Suprapubic skin (tissue), 3 donors: ENCODE measurements at regions not wholly inside any gene's neighbourhood (a gene's known extent, or its start where the extent isn't known, plus 50 kb on each side); places are given as distances from the start of the nearest gene placed in this dataset.

Source experiments
- EP300 ChIP-seq: sonication (generic); formaldehyde crosslinking; IDR thresholded peaks from one replicate; pipeline ENCODE4 v1.6.1; 2017; ENCODE audit warnings: antibody characterized with exemption
- POLR2A ChIP-seq, 2 donors: fragments of 450-650 bp; IDR thresholded peaks; one replicate each; pipeline ENCODE4 v1.6.1; 2017; ENCODE audit warnings: antibody characterized with exemption in 2 of 2, mild to moderate bottlenecking in 2 of 2, moderate library complexity in 2 of 2
- TF ChIP-seq, protein P1 (sequence below), 2 donors: fragments of 200-600 bp in 1 of 2; fragments of 450-650 bp in 1 of 2; sonication (generic) in 1 of 2; IDR thresholded peaks; one replicate each; pipeline ENCODE4 v1.5.1; 2016 to 2019; ENCODE audit warnings: antibody characterized with exemption in 2 of 2, mild to moderate bottlenecking in 1 of 2, moderate library complexity in 1 of 2

GRCh38 chr15:20367093-20367492 lies 174.5 kb downstream of the GOLGA6L6 start:
- TF ChIP-seq, protein P1, sequence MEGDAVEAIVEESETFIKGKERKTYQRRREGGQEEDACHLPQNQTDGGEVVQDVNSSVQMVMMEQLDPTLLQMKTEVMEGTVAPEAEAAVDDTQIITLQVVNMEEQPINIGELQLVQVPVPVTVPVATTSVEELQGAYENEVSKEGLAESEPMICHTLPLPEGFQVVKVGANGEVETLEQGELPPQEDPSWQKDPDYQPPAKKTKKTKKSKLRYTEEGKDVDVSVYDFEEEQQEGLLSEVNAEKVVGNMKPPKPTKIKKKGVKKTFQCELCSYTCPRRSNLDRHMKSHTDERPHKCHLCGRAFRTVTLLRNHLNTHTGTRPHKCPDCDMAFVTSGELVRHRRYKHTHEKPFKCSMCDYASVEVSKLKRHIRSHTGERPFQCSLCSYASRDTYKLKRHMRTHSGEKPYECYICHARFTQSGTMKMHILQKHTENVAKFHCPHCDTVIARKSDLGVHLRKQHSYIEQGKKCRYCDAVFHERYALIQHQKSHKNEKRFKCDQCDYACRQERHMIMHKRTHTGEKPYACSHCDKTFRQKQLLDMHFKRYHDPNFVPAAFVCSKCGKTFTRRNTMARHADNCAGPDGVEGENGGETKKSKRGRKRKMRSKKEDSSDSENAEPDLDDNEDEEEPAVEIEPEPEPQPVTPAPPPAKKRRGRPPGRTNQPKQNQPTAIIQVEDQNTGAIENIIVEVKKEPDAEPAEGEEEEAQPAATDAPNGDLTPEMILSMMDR (IDR thresholded peaks at IDR 0.05), result no peak
- TF ChIP-seq POLR2A (IDR thresholded peaks at IDR 0.05) (no peak), EP300 (no peak)
